ENCODE measurements at regions not wholly inside any gene's neighbourhood (a gene's known extent, or its start where the extent isn't known, plus 50 kb on each side); places are given as distances from the start of the nearest gene placed in this dataset.
A peak's percentile ranks its signal among the peaks of the same experiment; 100 is the strongest.
"Not testable (repeated sequence)": the region's sequence is repeated elsewhere in the genome, so short reads cannot be mapped to it uniquely, and the experiment has no call there.

GRCh38 chr4:105058177-105058812, 88.4 kb upstream of the TET2 start:
- no peak for DNase-seq

GRCh38 chr4:105059337-105059736, 87.3 kb upstream of the TET2 start:
- no peak for DNase-seq

GRCh38 chr4:105060628-105061027, 86.0 kb upstream of the TET2 start:
- no peak for DNase-seq

GRCh38 chr4:105061136-105061696, 85.5 kb upstream of the TET2 start:
- DNase-seq, result no peak

GRCh38 chr4:105061731-105062130, 84.9 kb upstream of the TET2 start:
- no peak for DNase-seq

GRCh38 chr4:105066401-105066800, 80.3 kb upstream of the TET2 start:
- no peak for DNase-seq

GRCh38 chr4:105067431-105067830, 79.2 kb upstream of the TET2 start:
- no peak for DNase-seq

- DNase-seq, result peak; percentile 3
Measured at GRCh38 chr4:105067946-105068345, 78.7 kb upstream of the TET2 start.

GRCh38 chr4:105068516-105068915, 78.2 kb upstream of the TET2 start:
- DNase-seq, result no peak

- not testable (repeated sequence) for DNase-seq
Measured at GRCh38 chr4:105072095-105072494, 74.6 kb upstream of the TET2 start.

- no peak for DNase-seq
Measured at GRCh38 chr4:105074097-105074496, 72.6 kb upstream of the TET2 start.

GRCh38 chr4:105075045-105075444, 71.6 kb upstream of the TET2 start:
- DNase-seq, result no peak

- peak; percentile 17 for DNase-seq
Measured at GRCh38 chr4:105088110-105088879, 58.4 kb upstream of the TET2 start.

GRCh38 chr4:105092356-105092755, 54.3 kb upstream of the TET2 start:
- no peak for DNase-seq

GRCh38 chr4:105092768-105093167, 53.9 kb upstream of the TET2 start:
- DNase-seq, result no peak

GRCh38 chr4:105093975-105094374, 52.7 kb upstream of the TET2 start:
- DNase-seq, result no peak

Data from eye (tissue), 1 donor.